Gastroesophageal sphincter (tissue), 3 donors: ENCODE measurements at regions not wholly inside any gene's neighbourhood (a gene's known extent, or its start where the extent isn't known, plus 50 kb on each side); places are given as distances from the start of the nearest gene placed in this dataset.

Experiments
- CTCF ChIP-seq, 4 experiments: fragments of 200-600 bp in 2 of 4; fragments of 450-650 bp in 2 of 4; sonication (generic) in 1 of 4; IDR thresholded peaks; one replicate each; pipeline ENCODE4 v1.5.1; 2017 to 2019; ENCODE audit warnings: antibody characterized with exemption in 4 of 4, mild to moderate bottlenecking in 2 of 4, moderate library complexity in 2 of 4
- EP300 ChIP-seq: sonication (generic); formaldehyde crosslinking; IDR thresholded peaks from one replicate; pipeline ENCODE4 v1.6.1; 2017; ENCODE audit warnings: antibody characterized with exemption, mild to moderate bottlenecking
- POLR2A ChIP-seq, 2 donors: fragments of 450-650 bp; IDR thresholded peaks; one replicate each; pipeline ENCODE4 v1.6.1; 2017; ENCODE audit warnings: antibody characterized with exemption in 2 of 2, mild to moderate bottlenecking in 2 of 2, moderate library complexity in 1 of 2
- POLR2AphosphoS5 ChIP-seq: sonication (generic); formaldehyde crosslinking; IDR thresholded peaks from one replicate; pipeline ENCODE4 v1.6.1; 2017; ENCODE audit warnings: antibody characterized with exemption

- TF ChIP-seq CTCF (IDR thresholded peaks at IDR 0.05) (no peak), POLR2A (IDR thresholded peaks at IDR 0.05) (no peak), EP300 (no peak), POLR2AphosphoS5 (no peak)
Observed at GRCh38 chr16:86089991-86090390, 191.0 kb downstream of the IRF8 start.
